HG03354 (cell line): ENCODE measurements at regions not wholly inside any gene's neighbourhood (a gene's known extent, or its start where the extent isn't known, plus 50 kb on each side); places are given as distances from the start of the nearest gene placed in this dataset.
"Not testable (repeated sequence)": the region's sequence is repeated elsewhere in the genome, so short reads cannot be mapped to it uniquely, and the experiment has no call there.

Experiments
- ATAC-seq: cut with Tn5 transposase; IDR thresholded peaks from one replicate; pipeline ENCODE4 v1.9.1; 2021; ENCODE audit warnings: mild to moderate bottlenecking; ENCODE audit not compliant: unreplicated experiment, poor library complexity, severe bottlenecking

GRCh38 chr10:44246700-44247099, 138.2 kb downstream of the CXCL12 start:
- not testable (repeated sequence) for ATAC-seq

- not testable (repeated sequence) for ATAC-seq
These were observed 138.6 kb downstream of the CXCL12 start for GRCh38 chr10:44246287-44246686.

- ATAC-seq = no peak
These were observed 139.3 kb downstream of the CXCL12 start for GRCh38 chr10:44245601-44245938.

- ATAC-seq = no peak
These were observed 139.9 kb downstream of the CXCL12 start for GRCh38 chr10:44244745-44245600.

- ATAC-seq = no peak
These were observed 140.9 kb downstream of the CXCL12 start for GRCh38 chr10:44243851-44244510.

- no peak for ATAC-seq
These were observed 142.1 kb downstream of the CXCL12 start for GRCh38 chr10:44242826-44243225.

- ATAC-seq = no peak
These were observed 142.8 kb downstream of the CXCL12 start for GRCh38 chr10:44242091-44242490.

- no peak for ATAC-seq
These were observed 144.2 kb downstream of the CXCL12 start for GRCh38 chr10:44240584-44241205.

GRCh38 chr10:44238212-44238611, 146.7 kb downstream of the CXCL12 start:
- no peak for ATAC-seq

- ATAC-seq = no peak
These were observed 147.4 kb downstream of the CXCL12 start for GRCh38 chr10:44237364-44238049.

GRCh38 chr10:44235363-44235762, 149.5 kb downstream of the CXCL12 start:
- ATAC-seq = no peak

GRCh38 chr10:44234483-44234875, 150.4 kb downstream of the CXCL12 start:
- ATAC-seq = no peak

- no peak for ATAC-seq
These were observed 151.1 kb downstream of the CXCL12 start for GRCh38 chr10:44233561-44234482.

GRCh38 chr10:44217274-44217820, 167.6 kb downstream of the CXCL12 start:
- no peak for ATAC-seq

GRCh38 chr10:44216073-44216472, 168.8 kb downstream of the CXCL12 start:
- no peak for ATAC-seq

GRCh38 chr10:44209811-44210210, 175.1 kb downstream of the CXCL12 start:
- no peak for ATAC-seq

- ATAC-seq = no peak
These were observed 177.7 kb downstream of the CXCL12 start for GRCh38 chr10:44207160-44207559.

- ATAC-seq = no peak
These were observed 178.6 kb downstream of the CXCL12 start for GRCh38 chr10:44206127-44206818.
